Panc1 (cell line): ENCODE measurements at regions not wholly inside any gene's neighbourhood (a gene's known extent, or its start where the extent isn't known, plus 50 kb on each side); places are given as distances from the start of the nearest gene placed in this dataset.

Experiments
- ATAC-seq: fragments of 200-7000 bp; cut with Tn5 transposase; 2 replicates; pipeline ENCODE4 v1.9.1; 2020; ENCODE audit warnings: mild to moderate bottlenecking, moderate library complexity
- BruUV-seq: library from RNA; stranded (reverse); fragments of 400-500 nt; replicated peaks from 2 replicates; lab custom pipeline; 2021; lab: Mats Ljungman, UMichigan
- CTCF ChIA-PET: fragments of 300-600 bp; sonication (Branson Sonifier 250); formaldehyde crosslinking; loops from one replicate; lab custom pipeline; 2022; ENCODE audit warnings: antibody characterized with exemption; lab: Charles Lee
- POLR2A ChIA-PET: fragments of 300-600 bp; sonication (Branson Sonifier 250); formaldehyde crosslinking; loops from one replicate; lab custom pipeline; 2022; ENCODE audit warnings: antibody characterized with exemption; lab: Charles Lee
- DNase-seq: peaks from one replicate; pipeline ENCODE4 v3.0.0-alpha.2; 2010; ENCODE audit warnings: low read depth, low spot score
- H3K27ac ChIP-seq: 2 replicates; pipeline ENCODE4 v1.5.1; 2011; ENCODE audit warnings: mild to moderate bottlenecking, low read length, inconsistent platforms
- H3K27me3 ChIP-seq: fragments of 200-500 bp; sonication (Bioruptor generic); 2 replicates; pipeline ENCODE4 v1.6.0; 2014; ENCODE audit warnings: low read length, inconsistent platforms; ENCODE audit not compliant: control insufficient read depth, insufficient read depth
- H3K36me3 ChIP-seq: fragments of 200-500 bp; sonication (Bioruptor generic); 2 replicates; pipeline ENCODE4 v1.5.1; 2014; ENCODE audit warnings: inconsistent platforms, mild to moderate bottlenecking, low read length, moderate library complexity; ENCODE audit not compliant: control insufficient read depth, insufficient read depth
- H3K4me1 ChIP-seq: 2 replicates; pipeline ENCODE4 v1.5.1; 2011; ENCODE audit warnings: inconsistent platforms, mild to moderate bottlenecking, low read length, moderate library complexity; ENCODE audit not compliant: control insufficient read depth, insufficient read depth
- H3K4me3 ChIP-seq, 2 experiments: 2 replicates each; pipeline ENCODE4 v1.5.1; 2011 to 2012; ENCODE audit warnings: low read depth in 2 of 2, low read length in 2 of 2, mild to moderate bottlenecking in 2 of 2, inconsistent platforms in 1 of 2, moderate library complexity in 1 of 2
- H3K9me3 ChIP-seq: fragments of 200-500 bp; sonication (Bioruptor generic); 2 replicates; pipeline ENCODE4 v1.5.1; 2014; ENCODE audit warnings: low read depth, mild to moderate bottlenecking, inconsistent platforms, low read length, moderate library complexity; ENCODE audit not compliant: control insufficient read depth, insufficient read depth
- CTCF ChIP-seq: fragments of 450-650 bp; IDR thresholded peaks from 2 replicates; pipeline ENCODE4 v1.5.1; 2017; ENCODE audit warnings: mild to moderate bottlenecking
- POLR2AphosphoS5 ChIP-seq: IDR thresholded peaks from 2 replicates; pipeline ENCODE4 v1.6.1; 2012; ENCODE audit warnings: mild to moderate bottlenecking, low read depth, low read length, moderate library complexity
- REST ChIP-seq, 2 experiments: IDR thresholded peaks; 2 replicates each; pipeline ENCODE4 v1.6.1; 2011 to 2012; ENCODE audit warnings: low read depth in 2 of 2, control low read depth in 1 of 2, low read length in 1 of 2, mild to moderate bottlenecking in 1 of 2, moderate library complexity in 1 of 2; ENCODE audit not compliant: insufficient read depth in 1 of 2
- SIN3A ChIP-seq: IDR thresholded peaks from 2 replicates; pipeline ENCODE4 v1.6.1; 2012; ENCODE audit warnings: low read depth, mild to moderate bottlenecking, low read length, moderate library complexity, borderline replicate concordance; ENCODE audit not compliant: insufficient read depth
- TCF7L2 ChIP-seq: IDR thresholded peaks from 2 replicates; pipeline ENCODE4 v1.6.1; 2011; ENCODE audit warnings: mild to moderate bottlenecking, low read depth, low read length, inconsistent platforms
- in situ Hi-C: cut with HindIII; loops from 2 replicates; pipeline ENCODE4 v1.10.0; 2016; ENCODE audit warnings: low sequenced_read_pairs, low pct_unique_long_range_greater_than_20kb
- intact Hi-C: fragments of 100-400 bp; cut with micrococcal nuclease; formaldehyde crosslinking; loops from one replicate; pipeline ENCODE4 v1.10.0; 2022; ENCODE audit not compliant: unreplicated experiment

GRCh38 chr2:48248251-48248933 is 66.1 kb upstream of the FOXN2 start:
- peaks cover 5% of the 10 kb centered on the region; the same call in 1 of the 2 replicates for H3K4me1 ChIP-seq
- H3K4me3 ChIP-seq = no peak overlapping the region
- intact Hi-C loops (no loop called here), in situ Hi-C loops (no loop called here)
- CTCF ChIA-PET = no interaction called here
- ATAC-seq (peak; percentile 97), DNase-seq (peak; percentile 94)
- BruUV-seq = no TSS peak
- no peaks in the 10 kb centered on the region for H3K27me3 ChIP-seq
- H3K9me3 ChIP-seq = no peaks in the 10 kb centered on the region
- H3K27ac ChIP-seq = 0 out of 2 replicates have a peak overlapping the region, but pooled peaks have one; percentile 29
- no peaks in the 10 kb centered on the region for H3K36me3 ChIP-seq
- POLR2A ChIA-PET = no interaction called here
- no peak for TF ChIP-seq TCF7L2
- no peak for TF ChIP-seq REST (IDR thresholded peaks at IDR 0.05; ENCODE audit: insufficient read depth in 1 of 2, low read depth in 2 of 2, low read length in 1 of 2)
- no peak for TF ChIP-seq CTCF
- no peak for TF ChIP-seq POLR2AphosphoS5

GRCh38 chr2:48249025-48249424 is 65.5 kb upstream of the FOXN2 start:
- ChIA-PET POLR2A (no interaction called here), CTCF (no interaction called here)
- ATAC-seq (no peak), DNase-seq (peak; percentile 18)
- in situ Hi-C loops = no loop called here
- no peaks in the 10 kb centered on the region for H3K9me3 ChIP-seq
- no peak for TF ChIP-seq SIN3A
- no peak for TF ChIP-seq TCF7L2
- no peak for TF ChIP-seq POLR2AphosphoS5
- no peak for TF ChIP-seq REST (IDR thresholded peaks at IDR 0.05; ENCODE audit: insufficient read depth in 1 of 2, low read depth in 2 of 2, low read length in 1 of 2)
- no peak for TF ChIP-seq CTCF
- H3K36me3 ChIP-seq = no peaks in the 10 kb centered on the region
- H3K27me3 ChIP-seq = no peaks in the 10 kb centered on the region
- intact Hi-C loops = no loop called here
- no TSS peak for BruUV-seq
- peak overlapping the region; percentile 29; the same call in 1 of the 2 replicates for H3K27ac ChIP-seq
- H3K4me1 ChIP-seq = peaks cover 5% of the 10 kb centered on the region; the same call in 1 of the 2 replicates
- H3K4me3 ChIP-seq = no peak overlapping the region
